A172 (cell line): ENCODE measurements at regions not wholly inside any gene's neighbourhood (a gene's known extent, or its start where the extent isn't known, plus 50 kb on each side); places are given as distances from the start of the nearest gene placed in this dataset.

Source experiments
- DNase-seq: peaks from one replicate; pipeline ENCODE4 v3.0.0-alpha.2; 2015; ENCODE audit warnings: low spot score

- no peak for DNase-seq
Observed at GRCh38 chr18:77984833-77985232, 735.2 kb downstream of the GALR1 start.

DNA sequence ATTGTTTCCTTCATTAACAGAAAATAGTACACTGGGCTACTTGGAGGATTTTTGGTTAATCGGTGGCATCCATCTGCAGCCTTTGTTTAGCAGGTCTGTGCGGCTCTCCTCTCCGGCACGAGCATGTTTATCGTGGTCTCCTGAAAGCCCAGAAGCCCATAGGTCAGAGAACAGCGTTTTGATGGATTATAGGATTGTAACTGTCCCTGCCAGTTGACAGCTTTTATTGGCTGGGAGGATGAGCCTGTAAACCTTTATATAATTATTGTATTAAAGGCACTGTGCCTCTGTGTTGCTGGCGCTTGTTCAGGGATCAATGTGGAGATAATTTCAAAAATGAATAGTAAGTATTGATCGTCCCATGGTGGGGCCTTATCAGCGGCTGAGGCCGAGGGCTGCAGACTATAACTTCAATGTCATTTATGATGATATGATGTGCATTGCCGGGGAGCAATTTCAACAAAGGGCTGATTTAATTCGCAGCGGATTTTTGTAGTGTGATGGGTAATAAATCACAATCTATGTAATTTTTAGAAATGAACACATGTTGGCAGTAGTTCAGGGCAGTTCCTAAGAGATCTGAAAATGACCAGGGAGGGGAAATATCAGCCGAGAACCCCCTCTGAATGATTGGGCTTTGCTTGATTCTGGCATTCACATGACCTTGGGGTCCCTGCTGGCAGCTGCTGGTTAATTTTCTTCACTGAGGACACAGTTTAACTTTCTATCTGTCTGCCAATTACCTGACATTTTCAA, 736.1 kb downstream of the GALR1 start:
- DNase-seq, result no peak

- no peak for DNase-seq
Observed at GRCh38 chr18:77990131-77990530, 740.5 kb downstream of the GALR1 start.

- no peak for DNase-seq
Observed at GRCh38 chr18:77990901-77991300, 741.3 kb downstream of the GALR1 start.

- no peak for DNase-seq
Observed at GRCh38 chr18:77992057-77992456, 742.4 kb downstream of the GALR1 start.

- peak; percentile 35 for DNase-seq
Observed at GRCh38 chr18:77993188-77993981, 743.7 kb downstream of the GALR1 start.

DNA sequence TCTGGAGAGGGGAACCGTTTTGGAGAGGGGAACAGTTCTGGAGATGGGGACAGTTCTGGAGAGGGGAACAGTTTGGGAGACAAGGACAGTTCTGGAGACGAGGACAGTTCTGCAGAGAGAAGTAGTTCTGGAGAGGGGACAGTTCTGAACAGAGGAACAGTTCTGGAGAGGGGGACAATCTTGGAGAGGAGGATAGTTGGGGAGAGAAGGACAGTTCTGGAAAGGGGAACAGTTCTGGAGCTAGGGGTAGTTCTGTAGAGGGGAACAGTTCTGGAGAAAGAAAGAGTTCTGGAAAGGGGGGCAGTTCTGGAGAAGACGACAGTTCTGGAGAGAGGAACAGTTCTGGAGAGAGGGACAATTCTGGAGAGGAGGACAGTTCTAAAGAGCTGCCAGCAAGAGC, 745.9 kb downstream of the GALR1 start:
- no peak for DNase-seq

- DNase-seq, result no peak
Observed at GRCh38 chr18:77996737-77997136, 747.1 kb downstream of the GALR1 start.

- no peak for DNase-seq
Observed at GRCh38 chr18:78001811-78002210, 752.2 kb downstream of the GALR1 start.

DNA sequence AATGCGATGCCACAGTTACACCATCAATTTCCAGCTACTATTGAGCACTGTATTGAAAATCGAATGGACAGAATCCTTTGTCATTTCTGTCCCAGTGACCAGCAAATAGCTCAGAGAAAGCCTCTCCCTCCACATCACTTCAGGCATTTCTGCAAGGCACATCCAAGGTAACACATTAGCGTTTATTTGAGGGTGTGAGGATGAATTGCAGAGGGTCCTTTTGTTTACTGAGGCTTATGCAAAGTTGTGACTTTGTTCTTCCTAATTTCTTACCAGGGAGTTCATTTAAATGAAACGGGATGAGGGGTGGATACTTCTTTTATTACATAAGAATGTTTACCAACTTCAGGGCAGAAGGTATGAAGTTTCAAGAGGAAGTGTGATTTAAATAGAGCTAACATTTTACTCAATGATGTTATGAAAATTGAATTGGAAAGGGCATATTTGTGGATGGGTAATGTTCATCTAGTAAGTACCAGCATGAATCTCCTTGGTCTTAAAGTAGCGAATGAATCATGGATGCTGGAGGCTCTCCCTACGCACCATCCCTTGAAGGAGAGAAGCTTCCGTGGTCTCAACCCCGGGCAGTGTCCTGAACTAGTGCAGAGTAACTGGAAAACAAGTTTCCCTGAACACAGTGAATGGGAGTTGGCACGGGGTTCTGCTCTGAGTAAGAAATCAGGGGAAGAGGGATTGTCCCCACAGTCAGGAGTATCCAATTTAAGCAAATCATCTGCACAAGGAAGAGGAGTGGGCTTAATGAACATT, 756.5 kb downstream of the GALR1 start:
- DNase-seq, result no peak

DNA sequence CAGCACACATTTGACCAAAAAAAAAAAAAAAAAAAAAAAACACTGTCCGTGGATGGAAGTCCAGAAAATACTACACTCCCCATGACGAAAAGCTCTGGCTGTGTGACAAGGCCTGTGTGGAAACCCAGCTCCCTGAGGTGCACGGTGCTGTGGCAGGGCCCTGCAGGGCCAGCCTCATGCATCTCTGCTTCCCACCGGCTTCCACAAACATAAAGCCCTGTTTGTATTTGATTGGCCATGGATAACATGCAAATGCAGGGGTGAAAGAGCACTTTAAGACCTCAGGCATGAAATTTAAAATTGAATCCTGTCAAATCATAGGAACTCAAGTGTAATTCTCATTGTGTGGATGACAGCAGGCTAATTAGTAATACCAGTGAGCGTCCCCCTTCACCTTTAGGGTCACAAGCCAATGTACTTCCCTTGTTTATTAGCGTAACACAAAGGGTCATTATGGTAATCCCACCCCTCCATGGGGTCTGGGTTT, 757.2 kb downstream of the GALR1 start:
- no peak for DNase-seq

- DNase-seq, result no peak
Observed at GRCh38 chr18:78010363-78010762, 760.7 kb downstream of the GALR1 start.

- DNase-seq, result no peak
Observed at GRCh38 chr18:78017869-78018268, 768.2 kb downstream of the GALR1 start.

DNA sequence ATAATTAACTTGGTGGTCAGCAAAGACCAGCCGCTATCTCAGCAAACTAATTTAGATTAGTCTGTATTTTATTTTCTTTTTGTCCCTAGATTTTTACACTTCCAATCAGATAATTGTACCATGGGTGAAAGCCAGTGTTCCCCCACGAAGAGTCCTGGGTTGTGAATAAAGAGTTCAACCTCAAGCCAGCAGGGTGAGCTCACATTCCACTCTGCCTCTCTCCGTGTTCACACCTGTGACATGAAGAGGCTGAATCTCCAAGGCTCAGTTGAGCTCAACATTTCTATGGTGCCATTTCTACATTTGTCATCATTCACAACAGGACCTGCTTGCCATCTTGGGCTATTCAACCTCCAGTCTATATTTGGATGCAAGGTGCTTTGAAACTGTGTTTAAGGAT, 771.5 kb downstream of the GALR1 start:
- no peak for DNase-seq

DNA sequence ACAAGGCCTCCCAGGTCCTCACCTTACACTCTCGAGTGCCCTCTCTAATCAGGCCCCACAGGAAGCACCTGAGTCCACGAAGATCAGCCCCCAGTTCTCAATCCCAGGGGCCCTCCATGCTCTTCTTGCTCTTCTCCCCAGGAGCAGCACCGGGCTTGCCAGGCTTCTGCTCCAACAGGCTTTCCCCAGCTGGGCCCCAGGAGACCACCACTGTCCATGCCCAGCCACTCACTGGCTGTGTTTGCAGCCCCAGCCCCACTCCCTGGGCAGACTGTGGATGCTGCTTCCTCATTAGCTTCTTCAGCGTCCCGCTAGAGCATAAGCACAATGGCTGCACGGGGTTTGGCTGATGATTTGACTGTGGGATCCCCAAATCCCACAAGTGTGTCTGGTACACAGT, 781.9 kb downstream of the GALR1 start:
- no peak for DNase-seq

DNA sequence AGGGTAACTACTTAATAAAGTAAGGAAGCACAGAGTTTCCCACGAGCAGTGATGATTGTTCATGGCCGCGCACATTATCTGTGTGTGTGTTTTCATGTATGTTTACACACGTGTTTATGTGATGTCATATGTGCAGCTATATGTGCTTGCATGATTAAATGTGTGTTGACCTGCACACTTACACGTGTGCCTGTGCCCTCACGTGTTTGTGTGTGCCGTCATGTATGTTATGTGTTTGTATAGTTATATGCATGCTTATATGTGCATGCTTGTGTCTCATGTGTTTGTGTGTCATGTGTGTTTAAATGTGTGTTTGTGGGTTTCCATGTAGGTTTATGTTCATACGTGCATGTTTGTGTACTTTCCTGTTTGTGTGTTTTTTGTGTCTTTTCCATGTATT, 782.3 kb downstream of the GALR1 start:
- no peak for DNase-seq

GRCh38 chr18:78032574-78032973, 782.9 kb downstream of the GALR1 start:
- DNase-seq, result no peak

DNA sequence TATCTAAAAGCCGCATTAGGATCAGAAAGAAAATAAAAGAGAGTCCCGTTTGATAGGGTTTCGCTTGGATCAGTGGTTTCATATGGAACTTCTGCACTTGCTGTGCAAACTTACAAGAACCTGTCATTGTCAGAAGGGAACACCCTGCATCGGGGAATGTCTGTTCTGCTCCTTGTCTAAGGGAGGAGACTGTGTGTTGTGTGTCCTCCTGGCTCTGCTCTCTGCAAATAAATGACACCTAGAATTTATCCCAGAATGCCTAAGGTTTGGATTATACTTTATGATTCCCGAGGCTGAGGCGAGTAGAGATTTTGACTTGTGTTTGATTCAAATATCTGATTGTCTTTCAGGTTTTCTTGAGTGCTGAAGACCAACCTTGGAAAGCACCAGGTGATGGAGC, 785.1 kb downstream of the GALR1 start:
- DNase-seq, result no peak

DNA sequence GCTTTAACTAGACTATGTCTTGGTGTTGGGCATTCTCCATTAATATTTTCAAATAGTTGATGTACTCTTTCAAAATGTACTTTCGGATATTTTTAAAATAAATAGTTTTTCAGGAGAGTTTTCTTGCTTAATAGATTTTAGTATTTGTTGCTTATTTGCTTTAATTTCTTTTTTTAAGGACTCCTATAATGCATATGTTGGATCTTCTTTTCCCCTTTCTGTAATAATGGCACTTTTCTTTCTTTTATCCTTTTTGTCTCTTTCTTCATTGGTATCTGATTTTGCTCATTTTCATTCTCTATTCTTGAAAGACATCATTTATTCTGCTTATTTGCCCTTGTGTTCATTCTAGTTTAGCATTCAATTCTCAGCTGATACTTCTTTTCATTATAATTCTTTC, 791.6 kb downstream of the GALR1 start:
- DNase-seq, result no peak

DNA sequence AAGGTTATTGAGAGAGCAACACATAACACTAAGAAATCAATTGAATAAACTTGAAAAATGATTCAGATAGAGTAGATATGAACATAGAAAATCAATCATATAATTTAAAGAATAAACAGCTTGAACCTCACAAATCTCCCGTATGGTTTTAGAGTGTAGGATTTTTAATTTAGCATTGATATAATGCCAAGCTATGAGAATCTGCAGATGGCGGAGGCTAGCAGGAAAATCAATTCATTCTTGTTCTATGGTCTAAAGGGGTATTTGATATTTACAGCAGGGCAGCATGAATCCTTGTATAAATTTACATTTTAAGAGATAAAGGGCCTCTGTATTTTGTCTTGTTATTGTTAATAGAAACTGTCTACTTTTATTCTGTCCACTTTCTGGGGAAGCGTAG, 797.0 kb downstream of the GALR1 start:
- DNase-seq, result no peak

DNA sequence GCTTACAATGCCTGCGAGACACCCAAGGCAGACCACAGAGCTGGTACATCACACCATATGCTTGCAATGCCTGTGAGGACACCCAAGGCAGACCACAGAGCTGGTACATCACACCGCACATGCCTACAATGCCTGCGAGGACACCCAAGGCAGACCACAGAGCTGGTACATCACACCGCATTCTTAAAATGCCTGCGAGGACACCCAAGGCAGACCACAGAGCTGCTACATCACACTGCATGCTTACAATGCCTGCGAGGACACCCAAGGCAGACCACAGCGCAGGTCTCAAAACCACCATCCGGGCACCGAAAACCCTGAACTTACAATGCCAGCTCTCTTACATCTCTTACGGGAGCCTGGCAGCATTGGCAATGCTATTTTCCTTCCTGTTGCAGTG, 799.6 kb downstream of the GALR1 start:
- DNase-seq, result no peak

- no peak for DNase-seq
Observed at GRCh38 chr18:78054801-78055200, 805.2 kb downstream of the GALR1 start.
